Panc1 (cell line): ENCODE measurements at regions not wholly inside any gene's neighbourhood (a gene's known extent, or its start where the extent isn't known, plus 50 kb on each side); places are given as distances from the start of the nearest gene placed in this dataset.

ENCODE experiments used
- POLR2AphosphoS5 ChIP-seq: IDR thresholded peaks from 2 replicates; pipeline ENCODE4 v1.6.1; 2012; ENCODE audit warnings: mild to moderate bottlenecking, low read depth, low read length, moderate library complexity
- SIN3A ChIP-seq: IDR thresholded peaks from 2 replicates; pipeline ENCODE4 v1.6.1; 2012; ENCODE audit warnings: low read depth, mild to moderate bottlenecking, low read length, moderate library complexity, borderline replicate concordance; ENCODE audit not compliant: insufficient read depth
- TCF7L2 ChIP-seq: IDR thresholded peaks from 2 replicates; pipeline ENCODE4 v1.6.1; 2011; ENCODE audit warnings: mild to moderate bottlenecking, low read depth, low read length, inconsistent platforms
- TF ChIP-seq, protein P1 (sequence below): fragments of 450-650 bp; IDR thresholded peaks from 2 replicates; pipeline ENCODE4 v1.5.1; 2017; ENCODE audit warnings: mild to moderate bottlenecking
- TF ChIP-seq, protein P2 (sequence below), 2 experiments: IDR thresholded peaks; 2 replicates each; pipeline ENCODE4 v1.6.1; 2011 to 2012; ENCODE audit warnings: low read depth in 2 of 2, control low read depth in 1 of 2, low read length in 1 of 2, mild to moderate bottlenecking in 1 of 2, moderate library complexity in 1 of 2; ENCODE audit not compliant: insufficient read depth in 1 of 2

DNA sequence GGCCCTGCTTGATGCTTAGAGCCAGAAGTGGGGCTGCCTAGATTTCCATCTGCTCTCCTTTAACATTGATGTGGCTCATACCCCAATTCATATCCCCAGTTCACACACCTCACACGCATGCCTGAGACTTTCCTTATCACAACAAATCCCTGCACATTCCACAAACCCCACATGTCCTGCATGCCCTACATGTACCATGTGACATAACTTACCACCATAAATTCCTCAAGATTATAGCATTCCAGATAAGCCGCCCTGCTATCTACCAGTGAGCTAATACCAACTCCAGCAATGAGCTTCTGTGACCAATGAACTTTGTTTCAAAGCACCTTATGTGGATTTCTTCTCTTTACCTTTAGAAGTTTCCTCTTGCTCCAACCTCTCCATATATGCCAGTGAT, 104.7 kb upstream of the RAB11FIP2 start:
- TF ChIP-seq, protein P1, sequence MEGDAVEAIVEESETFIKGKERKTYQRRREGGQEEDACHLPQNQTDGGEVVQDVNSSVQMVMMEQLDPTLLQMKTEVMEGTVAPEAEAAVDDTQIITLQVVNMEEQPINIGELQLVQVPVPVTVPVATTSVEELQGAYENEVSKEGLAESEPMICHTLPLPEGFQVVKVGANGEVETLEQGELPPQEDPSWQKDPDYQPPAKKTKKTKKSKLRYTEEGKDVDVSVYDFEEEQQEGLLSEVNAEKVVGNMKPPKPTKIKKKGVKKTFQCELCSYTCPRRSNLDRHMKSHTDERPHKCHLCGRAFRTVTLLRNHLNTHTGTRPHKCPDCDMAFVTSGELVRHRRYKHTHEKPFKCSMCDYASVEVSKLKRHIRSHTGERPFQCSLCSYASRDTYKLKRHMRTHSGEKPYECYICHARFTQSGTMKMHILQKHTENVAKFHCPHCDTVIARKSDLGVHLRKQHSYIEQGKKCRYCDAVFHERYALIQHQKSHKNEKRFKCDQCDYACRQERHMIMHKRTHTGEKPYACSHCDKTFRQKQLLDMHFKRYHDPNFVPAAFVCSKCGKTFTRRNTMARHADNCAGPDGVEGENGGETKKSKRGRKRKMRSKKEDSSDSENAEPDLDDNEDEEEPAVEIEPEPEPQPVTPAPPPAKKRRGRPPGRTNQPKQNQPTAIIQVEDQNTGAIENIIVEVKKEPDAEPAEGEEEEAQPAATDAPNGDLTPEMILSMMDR: no peak
- TF ChIP-seq POLR2AphosphoS5 (no peak), SIN3A (no peak), TCF7L2 (no peak)
- TF ChIP-seq, protein P2, sequence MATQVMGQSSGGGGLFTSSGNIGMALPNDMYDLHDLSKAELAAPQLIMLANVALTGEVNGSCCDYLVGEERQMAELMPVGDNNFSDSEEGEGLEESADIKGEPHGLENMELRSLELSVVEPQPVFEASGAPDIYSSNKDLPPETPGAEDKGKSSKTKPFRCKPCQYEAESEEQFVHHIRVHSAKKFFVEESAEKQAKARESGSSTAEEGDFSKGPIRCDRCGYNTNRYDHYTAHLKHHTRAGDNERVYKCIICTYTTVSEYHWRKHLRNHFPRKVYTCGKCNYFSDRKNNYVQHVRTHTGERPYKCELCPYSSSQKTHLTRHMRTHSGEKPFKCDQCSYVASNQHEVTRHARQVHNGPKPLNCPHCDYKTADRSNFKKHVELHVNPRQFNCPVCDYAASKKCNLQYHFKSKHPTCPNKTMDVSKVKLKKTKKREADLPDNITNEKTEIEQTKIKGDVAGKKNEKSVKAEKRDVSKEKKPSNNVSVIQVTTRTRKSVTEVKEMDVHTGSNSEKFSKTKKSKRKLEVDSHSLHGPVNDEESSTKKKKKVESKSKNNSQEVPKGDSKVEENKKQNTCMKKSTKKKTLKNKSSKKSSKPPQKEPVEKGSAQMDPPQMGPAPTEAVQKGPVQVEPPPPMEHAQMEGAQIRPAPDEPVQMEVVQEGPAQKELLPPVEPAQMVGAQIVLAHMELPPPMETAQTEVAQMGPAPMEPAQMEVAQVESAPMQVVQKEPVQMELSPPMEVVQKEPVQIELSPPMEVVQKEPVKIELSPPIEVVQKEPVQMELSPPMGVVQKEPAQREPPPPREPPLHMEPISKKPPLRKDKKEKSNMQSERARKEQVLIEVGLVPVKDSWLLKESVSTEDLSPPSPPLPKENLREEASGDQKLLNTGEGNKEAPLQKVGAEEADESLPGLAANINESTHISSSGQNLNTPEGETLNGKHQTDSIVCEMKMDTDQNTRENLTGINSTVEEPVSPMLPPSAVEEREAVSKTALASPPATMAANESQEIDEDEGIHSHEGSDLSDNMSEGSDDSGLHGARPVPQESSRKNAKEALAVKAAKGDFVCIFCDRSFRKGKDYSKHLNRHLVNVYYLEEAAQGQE (IDR thresholded peaks at IDR 0.05; ENCODE audit: insufficient read depth in 1 of 2, low read depth in 2 of 2, low read length in 1 of 2): no peak
